ENCODE measurements at regions not wholly inside any gene's neighbourhood (a gene's known extent, or its start where the extent isn't known, plus 50 kb on each side); places are given as distances from the start of the nearest gene placed in this dataset.

DNA sequence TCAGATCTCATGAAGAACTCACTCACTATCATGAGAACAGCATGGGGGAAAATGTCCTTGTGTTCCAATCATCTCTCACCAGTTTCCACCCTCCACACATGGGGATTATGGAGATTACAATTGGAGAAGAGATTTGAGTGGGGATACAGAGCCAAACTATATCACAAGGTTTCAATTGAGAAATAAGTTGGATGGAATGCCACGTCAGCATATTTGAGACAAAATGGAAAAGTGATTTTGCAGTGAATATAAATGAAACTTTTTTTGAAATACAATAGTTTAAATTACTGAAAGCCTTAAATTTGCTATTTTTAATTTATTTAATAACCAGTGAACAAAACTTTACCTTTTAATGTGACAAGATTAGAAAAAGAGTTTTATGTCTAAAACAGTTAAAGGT is 494.1 kb downstream of the PRR32 start:
- TF ChIP-seq, protein P1, sequence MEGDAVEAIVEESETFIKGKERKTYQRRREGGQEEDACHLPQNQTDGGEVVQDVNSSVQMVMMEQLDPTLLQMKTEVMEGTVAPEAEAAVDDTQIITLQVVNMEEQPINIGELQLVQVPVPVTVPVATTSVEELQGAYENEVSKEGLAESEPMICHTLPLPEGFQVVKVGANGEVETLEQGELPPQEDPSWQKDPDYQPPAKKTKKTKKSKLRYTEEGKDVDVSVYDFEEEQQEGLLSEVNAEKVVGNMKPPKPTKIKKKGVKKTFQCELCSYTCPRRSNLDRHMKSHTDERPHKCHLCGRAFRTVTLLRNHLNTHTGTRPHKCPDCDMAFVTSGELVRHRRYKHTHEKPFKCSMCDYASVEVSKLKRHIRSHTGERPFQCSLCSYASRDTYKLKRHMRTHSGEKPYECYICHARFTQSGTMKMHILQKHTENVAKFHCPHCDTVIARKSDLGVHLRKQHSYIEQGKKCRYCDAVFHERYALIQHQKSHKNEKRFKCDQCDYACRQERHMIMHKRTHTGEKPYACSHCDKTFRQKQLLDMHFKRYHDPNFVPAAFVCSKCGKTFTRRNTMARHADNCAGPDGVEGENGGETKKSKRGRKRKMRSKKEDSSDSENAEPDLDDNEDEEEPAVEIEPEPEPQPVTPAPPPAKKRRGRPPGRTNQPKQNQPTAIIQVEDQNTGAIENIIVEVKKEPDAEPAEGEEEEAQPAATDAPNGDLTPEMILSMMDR (conservative IDR thresholded peaks at IDR 0.05; ENCODE audit: low read length) = no peak
- no peak for TF ChIP-seq EZH2phosphoT487 (IDR thresholded peaks at IDR 0.05; ENCODE audit: borderline replicate concordance, low read depth, low read length)
